Type B pancreatic cell (in vitro differentiated cells): ENCODE measurements at regions not wholly inside any gene's neighbourhood (a gene's known extent, or its start where the extent isn't known, plus 50 kb on each side); places are given as distances from the start of the nearest gene placed in this dataset.

ENCODE experiments used
- DNase-seq: peaks from one replicate; pipeline ENCODE4 v3.0.0; 2021; ENCODE audit warnings: mixed read lengths; ENCODE audit not compliant: unreplicated experiment; ENCODE audit errors: extremely low spot score
- H3K27ac Mint-ChIP-seq: 2 replicates; pipeline ENCODE4 v1.8.0; 2021; ENCODE audit warnings: mild to moderate bottlenecking, mixed read lengths
- H3K27me3 Mint-ChIP-seq: 2 replicates; pipeline ENCODE4 v1.8.0; 2021; ENCODE audit warnings: mixed read lengths
- H3K36me3 Mint-ChIP-seq: 2 replicates; pipeline ENCODE4 v1.8.0; 2021; ENCODE audit warnings: mixed read lengths
- H3K4me1 Mint-ChIP-seq: one replicate; pipeline ENCODE4 v1.8.0; 2021; ENCODE audit warnings: mixed read lengths; ENCODE audit not compliant: unreplicated experiment
- H3K4me3 Mint-ChIP-seq: 2 replicates; pipeline ENCODE4 v1.8.0; 2021; ENCODE audit warnings: mild to moderate bottlenecking, mixed read lengths
- H3K9me3 Mint-ChIP-seq: 2 replicates; pipeline ENCODE4 v1.8.0; 2021; ENCODE audit warnings: mixed read lengths
- TF ChIP-seq, protein P1 (sequence below): fragments of 200-600 bp; sonication (generic); conservative IDR thresholded peaks from 2 replicates; pipeline ENCODE4 v1.5.0; 2021; ENCODE audit warnings: antibody characterized with exemption, mild to moderate bottlenecking

- H3K9me3 Mint-ChIP-seq = no peaks in the 10 kb centered on the region
- no peak for DNase-seq
- no peaks in the 10 kb centered on the region for H3K4me1 Mint-ChIP-seq
- H3K36me3 Mint-ChIP-seq = no peaks in the 10 kb centered on the region
- TF ChIP-seq, protein P1, sequence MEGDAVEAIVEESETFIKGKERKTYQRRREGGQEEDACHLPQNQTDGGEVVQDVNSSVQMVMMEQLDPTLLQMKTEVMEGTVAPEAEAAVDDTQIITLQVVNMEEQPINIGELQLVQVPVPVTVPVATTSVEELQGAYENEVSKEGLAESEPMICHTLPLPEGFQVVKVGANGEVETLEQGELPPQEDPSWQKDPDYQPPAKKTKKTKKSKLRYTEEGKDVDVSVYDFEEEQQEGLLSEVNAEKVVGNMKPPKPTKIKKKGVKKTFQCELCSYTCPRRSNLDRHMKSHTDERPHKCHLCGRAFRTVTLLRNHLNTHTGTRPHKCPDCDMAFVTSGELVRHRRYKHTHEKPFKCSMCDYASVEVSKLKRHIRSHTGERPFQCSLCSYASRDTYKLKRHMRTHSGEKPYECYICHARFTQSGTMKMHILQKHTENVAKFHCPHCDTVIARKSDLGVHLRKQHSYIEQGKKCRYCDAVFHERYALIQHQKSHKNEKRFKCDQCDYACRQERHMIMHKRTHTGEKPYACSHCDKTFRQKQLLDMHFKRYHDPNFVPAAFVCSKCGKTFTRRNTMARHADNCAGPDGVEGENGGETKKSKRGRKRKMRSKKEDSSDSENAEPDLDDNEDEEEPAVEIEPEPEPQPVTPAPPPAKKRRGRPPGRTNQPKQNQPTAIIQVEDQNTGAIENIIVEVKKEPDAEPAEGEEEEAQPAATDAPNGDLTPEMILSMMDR = no peak
- H3K4me3 Mint-ChIP-seq = no peak overlapping the region
- H3K27ac Mint-ChIP-seq = no peak overlapping the region
- no peaks in the 10 kb centered on the region for H3K27me3 Mint-ChIP-seq
Measured at GRCh38 chrX:117570160-117570559, 546.5 kb downstream of the KLHL13 start.

DNA sequence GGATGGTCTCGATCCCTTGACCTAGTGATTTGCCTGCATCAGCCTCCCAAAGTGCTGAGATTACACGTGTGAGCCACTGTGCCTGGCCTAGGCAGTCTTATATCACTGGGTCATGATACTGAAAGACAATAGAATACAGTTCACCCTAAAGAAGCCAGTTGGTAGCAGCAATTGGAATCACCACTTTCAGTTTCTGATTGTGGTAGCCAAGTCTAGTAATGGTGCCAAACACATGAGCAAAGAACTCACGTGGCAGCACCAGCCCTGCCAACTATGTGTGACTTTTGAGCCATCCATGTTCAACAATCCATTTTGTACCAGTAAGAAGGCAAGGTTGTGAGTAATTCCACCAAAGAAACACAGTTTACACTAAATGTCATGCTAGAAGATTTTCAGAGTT lies 548.4 kb downstream of the KLHL13 start:
- H3K36me3 Mint-ChIP-seq = no peaks in the 10 kb centered on the region
- H3K27ac Mint-ChIP-seq = no peak overlapping the region
- H3K9me3 Mint-ChIP-seq = no peaks in the 10 kb centered on the region
- DNase-seq = no peak
- H3K27me3 Mint-ChIP-seq = no peaks in the 10 kb centered on the region
- H3K4me1 Mint-ChIP-seq = no peaks in the 10 kb centered on the region
- H3K4me3 Mint-ChIP-seq = no peak overlapping the region
- TF ChIP-seq, protein P1 = no peak

GRCh38 chrX:117543885-117544284 lies 572.7 kb downstream of the KLHL13 start:
- Mint-ChIP-seq H3K36me3 (no peaks in the 10 kb centered on the region), H3K4me1 (no peaks in the 10 kb centered on the region), H3K4me3 (no peak overlapping the region), H3K27me3 (no peaks in the 10 kb centered on the region), H3K27ac (no peak overlapping the region), H3K9me3 (no peaks in the 10 kb centered on the region)
- no peak for DNase-seq
- TF ChIP-seq, protein P1 = no peak

- Mint-ChIP-seq H3K4me1 (no peaks in the 10 kb centered on the region), H3K9me3 (no peaks in the 10 kb centered on the region), H3K4me3 (no peak overlapping the region), H3K36me3 (no peaks in the 10 kb centered on the region), H3K27ac (no peak overlapping the region), H3K27me3 (no peaks in the 10 kb centered on the region)
- TF ChIP-seq, protein P1 = no peak
- no peak for DNase-seq
Measured at GRCh38 chrX:117539090-117539418, 577.6 kb downstream of the KLHL13 start.

- Mint-ChIP-seq H3K36me3 (no peaks in the 10 kb centered on the region), H3K4me1 (no peaks in the 10 kb centered on the region), H3K27me3 (no peaks in the 10 kb centered on the region), H3K4me3 (no peak overlapping the region), H3K27ac (no peak overlapping the region), H3K9me3 (no peaks in the 10 kb centered on the region)
- no peak for DNase-seq
- TF ChIP-seq, protein P1 = no peak
Measured at GRCh38 chrX:117538178-117539089, 578.2 kb downstream of the KLHL13 start.
